Karpas-422 (cell line): ENCODE measurements at regions not wholly inside any gene's neighbourhood (a gene's known extent, or its start where the extent isn't known, plus 50 kb on each side); places are given as distances from the start of the nearest gene placed in this dataset.

Experiments used
- DNase-seq: peaks from one replicate; pipeline ENCODE4 v3.0.0-alpha.2; 2015
- H2AFZ ChIP-seq: fragments of 200-600 bp; sonication (generic); 2 replicates; pipeline ENCODE4 v1.6.1; 2014; ENCODE audit warnings: antibody characterized with exemption, low read length, mixed read lengths
- H3K27ac ChIP-seq: fragments of 200-600 bp; sonication (generic); 2 replicates; pipeline ENCODE4 v1.5.1; 2014; ENCODE audit warnings: mild to moderate bottlenecking, low read length, moderate library complexity
- H3K27me3 ChIP-seq: fragments of 200-600 bp; sonication (generic); 2 replicates; pipeline ENCODE4 v1.6.1; 2014; ENCODE audit warnings: low read length, mixed read lengths
- H3K36me3 ChIP-seq: fragments of 200-600 bp; sonication (generic); 2 replicates; pipeline ENCODE4 v1.6.1; 2014; ENCODE audit warnings: low read length, mixed read lengths; ENCODE audit not compliant: insufficient read depth
- H3K4me1 ChIP-seq: fragments of 200-600 bp; sonication (generic); 2 replicates; pipeline ENCODE4 v1.6.1; 2014; ENCODE audit warnings: mild to moderate bottlenecking, low read length, mixed read lengths
- H3K4me2 ChIP-seq: fragments of 200-600 bp; sonication (generic); 2 replicates; pipeline ENCODE4 v1.6.1; 2014; ENCODE audit warnings: low read length, low read depth, mild to moderate bottlenecking; ENCODE audit not compliant: poor library complexity, severe bottlenecking
- H3K4me3 ChIP-seq: fragments of 200-600 bp; sonication (generic); 2 replicates; pipeline ENCODE4 v1.5.1; 2014; ENCODE audit warnings: mild to moderate bottlenecking, antibody characterized with exemption, low read length, mixed read lengths
- H3K79me2 ChIP-seq: fragments of 200-600 bp; sonication (generic); 2 replicates; pipeline ENCODE4 v1.6.1; 2014; ENCODE audit warnings: mild to moderate bottlenecking, low read length, mixed read lengths
- H3K9ac ChIP-seq: fragments of 200-600 bp; sonication (generic); 2 replicates; pipeline ENCODE4 v1.6.0; 2014; ENCODE audit warnings: low read length
- H3K9me2 ChIP-seq: fragments of 200-600 bp; sonication (generic), shearing (Covaris generic); replicated peaks from 2 replicates; pipeline ENCODE4 v1.6.0; 2014; ENCODE audit warnings: mild to moderate bottlenecking, low read length, moderate library complexity; ENCODE audit not compliant: insufficient read depth
- H3K9me3 ChIP-seq: fragments of 300-700, 200-600 bp; sonication (generic); 2 replicates; pipeline ENCODE4 v1.6.1; 2014; ENCODE audit warnings: low read length, mixed read lengths
- H4K20me1 ChIP-seq: fragments of 200-600 bp; sonication (generic); 2 replicates; pipeline ENCODE4 v1.6.1; 2014; ENCODE audit warnings: mild to moderate bottlenecking, antibody characterized with exemption, low read length, low read depth; ENCODE audit not compliant: insufficient read depth

- no peaks in the 10 kb centered on the region for H4K20me1 ChIP-seq
- H2AFZ ChIP-seq: no peak overlapping the region
- no peaks in the 10 kb centered on the region for H3K36me3 ChIP-seq
- peaks cover 27% of the 10 kb centered on the region for H3K9me3 ChIP-seq
- H3K79me2 ChIP-seq: no peaks in the 10 kb centered on the region
- no peak overlapping the region for H3K4me3 ChIP-seq
- H3K9ac ChIP-seq: no peak overlapping the region
- DNase-seq: no peak
- H3K4me1 ChIP-seq: no peaks in the 10 kb centered on the region
- H3K27me3 ChIP-seq: no peaks in the 10 kb centered on the region
- no peak overlapping the region for H3K27ac ChIP-seq
- H3K9me2 ChIP-seq: no peaks in the 10 kb centered on the region
- H3K4me2 ChIP-seq: no peak overlapping the region
Measured at GRCh38 chr5:15326932-15327331, 173.0 kb upstream of the FBXL7 start.

- DNase-seq: no peak
- Histone ChIP-seq H3K4me3 (no peak overlapping the region), H3K4me2 (no peak overlapping the region), H3K9me2 (no peaks in the 10 kb centered on the region), H4K20me1 (no peaks in the 10 kb centered on the region), H3K36me3 (no peaks in the 10 kb centered on the region), H3K79me2 (no peaks in the 10 kb centered on the region), H3K4me1 (no peaks in the 10 kb centered on the region), H2AFZ (no peak overlapping the region), H3K27me3 (no peaks in the 10 kb centered on the region), H3K27ac (no peak overlapping the region), H3K9ac (no peak overlapping the region), H3K9me3 (peaks cover 29% of the 10 kb centered on the region)
Measured at GRCh38 chr5:15326471-15326870, 173.5 kb upstream of the FBXL7 start.

- H3K9me2 ChIP-seq: no peaks in the 10 kb centered on the region
- H3K4me3 ChIP-seq: no peak overlapping the region
- no peak overlapping the region for H2AFZ ChIP-seq
- no peaks in the 10 kb centered on the region for H4K20me1 ChIP-seq
- H3K79me2 ChIP-seq: no peaks in the 10 kb centered on the region
- no peaks in the 10 kb centered on the region for H3K36me3 ChIP-seq
- H3K4me1 ChIP-seq: no peaks in the 10 kb centered on the region
- H3K9ac ChIP-seq: no peak overlapping the region
- no peaks in the 10 kb centered on the region for H3K27me3 ChIP-seq
- H3K4me2 ChIP-seq: no peak overlapping the region
- peaks cover 15% of the 10 kb centered on the region for H3K9me3 ChIP-seq
- DNase-seq: no peak
- no peak overlapping the region for H3K27ac ChIP-seq
Measured at GRCh38 chr5:15322421-15322820, 177.6 kb upstream of the FBXL7 start.

- H4K20me1 ChIP-seq: no peaks in the 10 kb centered on the region
- peaks cover 15% of the 10 kb centered on the region for H3K9me3 ChIP-seq
- no peak overlapping the region for H3K27ac ChIP-seq
- H3K4me1 ChIP-seq: no peaks in the 10 kb centered on the region
- H3K4me3 ChIP-seq: no peak overlapping the region
- no peaks in the 10 kb centered on the region for H3K36me3 ChIP-seq
- no peaks in the 10 kb centered on the region for H3K9me2 ChIP-seq
- no peaks in the 10 kb centered on the region for H3K27me3 ChIP-seq
- no peaks in the 10 kb centered on the region for H3K79me2 ChIP-seq
- H3K4me2 ChIP-seq: no peak overlapping the region
- H2AFZ ChIP-seq: no peak overlapping the region
- DNase-seq: no peak
- no peak overlapping the region for H3K9ac ChIP-seq
Measured at GRCh38 chr5:15321776-15322175, 178.2 kb upstream of the FBXL7 start.

- H3K4me1 ChIP-seq: no peaks in the 10 kb centered on the region
- no peak overlapping the region for H3K4me2 ChIP-seq
- H3K27ac ChIP-seq: no peak overlapping the region
- H3K4me3 ChIP-seq: no peak overlapping the region
- H3K27me3 ChIP-seq: no peaks in the 10 kb centered on the region
- DNase-seq: no peak
- no peak overlapping the region for H2AFZ ChIP-seq
- H4K20me1 ChIP-seq: no peaks in the 10 kb centered on the region
- no peaks in the 10 kb centered on the region for H3K79me2 ChIP-seq
- H3K36me3 ChIP-seq: no peaks in the 10 kb centered on the region
- no peaks in the 10 kb centered on the region for H3K9me2 ChIP-seq
- H3K9ac ChIP-seq: no peak overlapping the region
- peaks cover 10% of the 10 kb centered on the region; the same call in 1 of the 2 replicates for H3K9me3 ChIP-seq
Measured at GRCh38 chr5:15320871-15321270, 179.1 kb upstream of the FBXL7 start.

- Histone ChIP-seq H3K4me2 (no peak overlapping the region), H3K4me1 (no peaks in the 10 kb centered on the region), H3K9me3 (peaks cover 28% of the 10 kb centered on the region), H4K20me1 (no peaks in the 10 kb centered on the region), H3K27ac (no peak overlapping the region), H3K9ac (no peak overlapping the region), H3K27me3 (no peaks in the 10 kb centered on the region), H3K4me3 (no peak overlapping the region), H3K9me2 (no peaks in the 10 kb centered on the region), H3K36me3 (no peaks in the 10 kb centered on the region), H3K79me2 (no peaks in the 10 kb centered on the region), H2AFZ (no peak overlapping the region)
- no peak for DNase-seq
Measured at GRCh38 chr5:15304914-15305834, 194.8 kb upstream of the FBXL7 start.

GRCh38 chr5:15304066-15304731 is 195.8 kb upstream of the FBXL7 start:
- DNase-seq: no peak
- H3K4me3 ChIP-seq: no peak overlapping the region
- H3K9ac ChIP-seq: no peak overlapping the region
- H4K20me1 ChIP-seq: no peaks in the 10 kb centered on the region
- no peaks in the 10 kb centered on the region for H3K79me2 ChIP-seq
- H3K9me2 ChIP-seq: no peaks in the 10 kb centered on the region
- H3K27ac ChIP-seq: no peak overlapping the region
- H3K9me3 ChIP-seq: peaks cover 25% of the 10 kb centered on the region
- no peaks in the 10 kb centered on the region for H3K36me3 ChIP-seq
- no peaks in the 10 kb centered on the region for H3K4me1 ChIP-seq
- H2AFZ ChIP-seq: no peak overlapping the region
- H3K27me3 ChIP-seq: no peaks in the 10 kb centered on the region
- H3K4me2 ChIP-seq: no peak overlapping the region

- H3K36me3 ChIP-seq: no peaks in the 10 kb centered on the region
- no peak overlapping the region for H3K4me2 ChIP-seq
- peaks cover 11% of the 10 kb centered on the region for H3K9me3 ChIP-seq
- no peak overlapping the region for H2AFZ ChIP-seq
- H3K9ac ChIP-seq: no peak overlapping the region
- no peak overlapping the region for H3K27ac ChIP-seq
- no peaks in the 10 kb centered on the region for H4K20me1 ChIP-seq
- no peaks in the 10 kb centered on the region for H3K4me1 ChIP-seq
- no peaks in the 10 kb centered on the region for H3K27me3 ChIP-seq
- DNase-seq: no peak
- H3K79me2 ChIP-seq: no peaks in the 10 kb centered on the region
- H3K9me2 ChIP-seq: no peaks in the 10 kb centered on the region
- H3K4me3 ChIP-seq: no peak overlapping the region
Measured at GRCh38 chr5:15300141-15300540, 199.8 kb upstream of the FBXL7 start.
